ENCODE measurements at regions not wholly inside any gene's neighbourhood (a gene's known extent, or its start where the extent isn't known, plus 50 kb on each side); places are given as distances from the start of the nearest gene placed in this dataset.

GRCh38 chr1:167158813-167159275 is 61.8 kb upstream of the POU2F1 start:
- no peak for TF ChIP-seq POLR2A (IDR thresholded peaks at IDR 0.05)
- Histone ChIP-seq H3K9me3 (no peaks in the 10 kb centered on the region), H3K27ac (no peak overlapping the region), H3K27me3 (no peaks in the 10 kb centered on the region), H3K36me3 (no peaks in the 10 kb centered on the region), H3K4me3 (no peak overlapping the region), H3K4me1 (no peaks in the 10 kb centered on the region)
- intact Hi-C loops (cut with DNase I; ENCODE audit: low total_unique reads) = no loop called here
- WGBS, 5 donors = 62 to 83% (median 71%) methylated on average over 3 of the region's 3 CpGs
- DNase-seq = no peak

GRCh38 chr1:167159782-167160181 is 60.9 kb upstream of the POU2F1 start:
- WGBS, 5 donors = 92 to 95% (median 94%) methylated on average over 5 of the region's 5 CpGs
- intact Hi-C loops (cut with DNase I; ENCODE audit: low total_unique reads) = no loop called here

DNA sequence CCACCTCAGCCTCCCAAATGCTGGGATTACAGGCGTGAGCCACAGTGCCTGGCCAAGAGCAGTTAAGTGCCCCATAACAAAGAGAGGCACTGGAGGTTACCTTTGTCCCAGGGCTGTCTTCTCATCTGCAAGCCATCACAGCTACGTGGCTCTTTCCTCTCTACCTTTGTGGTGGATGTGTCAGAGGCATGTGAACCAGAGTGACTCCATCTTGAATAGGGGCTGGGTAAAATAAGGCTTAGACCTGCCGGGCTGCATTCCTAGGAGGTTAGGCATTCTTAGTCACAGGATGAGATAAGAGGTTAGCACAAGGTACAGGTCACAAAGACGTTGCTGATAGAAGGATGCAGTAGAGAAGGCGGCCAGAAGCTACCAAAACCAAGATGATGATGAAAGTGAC is 59.4 kb upstream of the POU2F1 start:
- WGBS, 5 donors = 47 to 60% (median 54%) methylated on average over 5 of the region's 5 CpGs
- TF ChIP-seq EP300 (IDR thresholded peaks at IDR 0.05) (no peak), POLR2A (IDR thresholded peaks at IDR 0.05) (no peak), POLR2AphosphoS5 (IDR thresholded peaks at IDR 0.05) (no peak)
- TF ChIP-seq, protein P1, sequence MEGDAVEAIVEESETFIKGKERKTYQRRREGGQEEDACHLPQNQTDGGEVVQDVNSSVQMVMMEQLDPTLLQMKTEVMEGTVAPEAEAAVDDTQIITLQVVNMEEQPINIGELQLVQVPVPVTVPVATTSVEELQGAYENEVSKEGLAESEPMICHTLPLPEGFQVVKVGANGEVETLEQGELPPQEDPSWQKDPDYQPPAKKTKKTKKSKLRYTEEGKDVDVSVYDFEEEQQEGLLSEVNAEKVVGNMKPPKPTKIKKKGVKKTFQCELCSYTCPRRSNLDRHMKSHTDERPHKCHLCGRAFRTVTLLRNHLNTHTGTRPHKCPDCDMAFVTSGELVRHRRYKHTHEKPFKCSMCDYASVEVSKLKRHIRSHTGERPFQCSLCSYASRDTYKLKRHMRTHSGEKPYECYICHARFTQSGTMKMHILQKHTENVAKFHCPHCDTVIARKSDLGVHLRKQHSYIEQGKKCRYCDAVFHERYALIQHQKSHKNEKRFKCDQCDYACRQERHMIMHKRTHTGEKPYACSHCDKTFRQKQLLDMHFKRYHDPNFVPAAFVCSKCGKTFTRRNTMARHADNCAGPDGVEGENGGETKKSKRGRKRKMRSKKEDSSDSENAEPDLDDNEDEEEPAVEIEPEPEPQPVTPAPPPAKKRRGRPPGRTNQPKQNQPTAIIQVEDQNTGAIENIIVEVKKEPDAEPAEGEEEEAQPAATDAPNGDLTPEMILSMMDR (IDR thresholded peaks at IDR 0.05) = no peak
- intact Hi-C loops (cut with DNase I; ENCODE audit: low total_unique reads) = no loop called here

More at GRCh38 chr1:167159782-167160181, 60.9 kb upstream of the POU2F1 start:
- H3K27me3 ChIP-seq = no peaks in the 10 kb centered on the region
- H3K36me3 ChIP-seq = no peaks in the 10 kb centered on the region
- H3K9me3 ChIP-seq = no peaks in the 10 kb centered on the region
- TF ChIP-seq EP300 (IDR thresholded peaks at IDR 0.05) (no peak), POLR2A (IDR thresholded peaks at IDR 0.05) (no peak), POLR2AphosphoS5 (IDR thresholded peaks at IDR 0.05) (no peak)
- TF ChIP-seq, protein P1 (IDR thresholded peaks at IDR 0.05) = no peak
- H3K4me3 ChIP-seq = no peak overlapping the region
- no peaks in the 10 kb centered on the region for H3K4me1 ChIP-seq
- no peak overlapping the region for H3K27ac ChIP-seq
- DNase-seq = no peak

GRCh38 chr1:167161762-167162161 is 58.9 kb upstream of the POU2F1 start:
- TF ChIP-seq EP300 (IDR thresholded peaks at IDR 0.05) = no peak
- no peak for TF ChIP-seq POLR2A (IDR thresholded peaks at IDR 0.05)
- TF ChIP-seq, protein P1 (IDR thresholded peaks at IDR 0.05) = no peak
- no peak for TF ChIP-seq POLR2AphosphoS5 (IDR thresholded peaks at IDR 0.05)
- intact Hi-C loops (cut with DNase I; ENCODE audit: low total_unique reads) = no loop called here
- peak in 1 of 2 donors; percentile 32 for DNase-seq
- Histone ChIP-seq H3K27ac (no peak overlapping the region), H3K27me3 (no peaks in the 10 kb centered on the region), H3K36me3 (no peaks in the 10 kb centered on the region), H3K9me3 (peaks cover 0 to 1% (median 0%) of the 10 kb centered on the region in 4 donors), H3K4me1 (no peaks in the 10 kb centered on the region), H3K4me3 (no peak overlapping the region)
- WGBS, 5 donors = 88 to 95% (median 93%) methylated on average over 4 of the region's 4 CpGs

More for the DNA sequence above, 59.4 kb upstream of the POU2F1 start:
- Histone ChIP-seq H3K27ac (no peak overlapping the region), H3K9me3 (no peaks in the 10 kb centered on the region), H3K27me3 (no peaks in the 10 kb centered on the region), H3K4me1 (no peaks in the 10 kb centered on the region), H3K36me3 (no peaks in the 10 kb centered on the region), H3K4me3 (no peak overlapping the region)
- DNase-seq = no peak

DNA sequence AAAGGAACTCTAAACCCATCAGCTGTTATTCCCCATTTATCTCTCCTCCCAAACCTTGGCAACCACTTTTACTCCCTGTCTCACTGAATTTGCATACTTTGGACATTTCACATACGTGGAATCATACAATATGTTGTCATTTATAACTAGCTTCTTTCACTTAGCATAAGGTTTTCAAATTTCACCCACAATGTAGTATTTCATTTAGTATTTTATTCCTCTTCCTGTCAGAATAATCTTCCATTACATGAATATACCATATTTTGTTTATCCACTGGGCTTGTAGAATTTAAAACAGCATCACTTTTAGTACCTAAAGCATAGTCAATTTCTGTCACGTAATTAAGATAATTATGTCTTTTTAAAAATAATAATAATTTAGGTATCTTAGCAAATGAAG is 55.5 kb upstream of the POU2F1 start:
- no peaks in the 10 kb centered on the region for H3K36me3 ChIP-seq
- intact Hi-C loops (cut with DNase I; ENCODE audit: low total_unique reads) = no loop called here
- no peaks in the 10 kb centered on the region for H3K4me1 ChIP-seq
- H3K27me3 ChIP-seq = peaks cover 0 to 8% (median 0%) of the 10 kb centered on the region in 3 donors
- TF ChIP-seq POLR2A (IDR thresholded peaks at IDR 0.05) (no peak), POLR2AphosphoS5 (IDR thresholded peaks at IDR 0.05) (no peak), EP300 (IDR thresholded peaks at IDR 0.05) (no peak)
- TF ChIP-seq, protein P1 (IDR thresholded peaks at IDR 0.05) = no peak
- no peak for DNase-seq
- peaks cover 0 to 13% (median 9%) of the 10 kb centered on the region in 4 donors for H3K9me3 ChIP-seq
- 65 to 93% (median 89%) methylated on average over 2 of the region's 2 CpGs for WGBS, 5 donors
- H3K27ac ChIP-seq = no peak overlapping the region
- no peak overlapping the region for H3K4me3 ChIP-seq
